ENCODE measurements at regions not wholly inside any gene's neighbourhood (a gene's known extent, or its start where the extent isn't known, plus 50 kb on each side); places are given as distances from the start of the nearest gene placed in this dataset.
"Not testable (repeated sequence)": the region's sequence is repeated elsewhere in the genome, so short reads cannot be mapped to it uniquely, and the experiment has no call there.

DNA sequence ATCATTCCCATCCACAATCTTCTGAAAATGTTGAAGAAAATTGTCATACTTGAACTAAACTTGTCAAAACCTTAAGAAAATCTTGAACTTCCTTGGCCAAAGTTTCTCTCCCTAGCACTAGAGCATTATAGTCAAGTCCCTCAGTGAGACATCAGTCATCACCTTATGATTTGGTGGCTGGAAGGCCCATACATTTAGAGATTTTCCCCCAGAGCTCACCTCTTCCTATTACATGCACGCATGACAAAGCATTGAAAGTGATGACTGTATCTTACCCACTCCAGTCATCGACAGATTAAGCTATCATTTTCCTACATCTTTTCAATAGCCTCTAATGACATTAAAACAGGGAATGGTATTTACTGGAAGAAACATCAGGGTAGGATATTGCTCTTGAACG is 948.8 kb downstream of the TMEM121 start:
- H3K4me1 ChIP-seq (ENCODE audit: control insufficient read depth, insufficient read depth, low read length); H3K4me3 ChIP-seq (ENCODE audit: low read length); H3K4me1 Mint-ChIP-seq; ATAC-seq; intact Hi-C loops (cut with micrococcal nuclease); H3K9me3 ChIP-seq (ENCODE audit: control insufficient read depth, insufficient read depth, low read length); H3K27me3 ChIP-seq (ENCODE audit: control insufficient read depth, insufficient read depth, low read length); H3K4me3 Mint-ChIP-seq; H3K36me3 Mint-ChIP-seq; H3K27ac Mint-ChIP-seq; H3K27ac ChIP-seq (ENCODE audit: low read length); DNase-seq; H3K9me3 Mint-ChIP-seq; H3K36me3 ChIP-seq (ENCODE audit: control insufficient read depth, insufficient read depth, low read length); H3K27me3 Mint-ChIP-seq (ENCODE audit: low read depth in 2 of 2): not testable (repeated sequence)
- WGBS (ENCODE audit: insufficient coverage) = 69% methylated on average over 2 of the region's 3 CpGs

DNA sequence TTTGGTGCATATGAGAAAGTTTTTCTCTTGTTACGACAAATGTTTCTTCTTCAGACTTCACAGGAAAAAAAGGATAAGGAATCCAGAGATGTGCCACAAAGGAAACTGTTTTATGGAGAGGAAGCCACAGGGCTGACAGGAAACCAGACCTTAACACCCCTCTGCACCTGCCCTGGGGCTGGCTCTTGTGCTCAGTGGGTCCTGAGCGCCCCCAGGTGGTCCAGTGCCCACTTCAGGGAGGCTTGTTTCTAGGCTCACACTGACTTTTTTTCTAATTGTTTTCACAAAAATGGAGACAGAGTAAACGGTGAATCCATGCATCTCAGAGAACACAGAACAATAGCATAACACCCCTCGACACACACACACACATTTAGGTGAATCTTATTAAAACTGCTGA is 951.2 kb downstream of the TMEM121 start:
- H3K27ac Mint-ChIP-seq; intact Hi-C loops (cut with micrococcal nuclease): not testable (repeated sequence)

DNA sequence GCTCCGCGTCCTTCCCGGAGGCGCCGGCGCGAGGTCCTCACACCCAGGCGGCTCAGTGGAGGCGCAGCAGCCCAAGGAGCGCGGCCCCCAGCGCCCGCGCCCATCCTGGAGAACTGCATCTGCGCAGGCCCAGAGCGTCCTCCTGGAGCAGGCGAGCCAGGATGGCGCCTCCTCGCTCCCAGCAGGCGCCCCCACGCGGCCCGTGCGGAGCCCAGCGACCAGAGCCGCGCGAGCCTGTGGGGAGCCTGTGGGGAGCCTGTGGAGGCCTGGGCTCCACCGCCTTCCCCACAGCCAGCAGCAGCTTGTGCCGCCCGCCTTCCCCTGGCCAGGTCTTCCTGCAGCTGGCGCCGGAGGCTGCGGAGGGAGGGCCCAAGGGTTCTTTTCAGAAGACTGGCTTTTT is 953.9 kb downstream of the TMEM121 start:
- intact Hi-C loops (cut with micrococcal nuclease); H3K4me3 Mint-ChIP-seq; DNase-seq; H3K36me3 ChIP-seq (ENCODE audit: control insufficient read depth, insufficient read depth, low read length); ATAC-seq; H3K9me3 Mint-ChIP-seq; H3K4me3 ChIP-seq (ENCODE audit: low read length); H3K27ac ChIP-seq (ENCODE audit: low read length); H3K27me3 Mint-ChIP-seq (ENCODE audit: low read depth in 2 of 2); H3K27ac Mint-ChIP-seq; H3K4me1 Mint-ChIP-seq; H3K36me3 Mint-ChIP-seq; H3K4me1 ChIP-seq (ENCODE audit: control insufficient read depth, insufficient read depth, low read length); H3K27me3 ChIP-seq (ENCODE audit: control insufficient read depth, insufficient read depth, low read length); H3K9me3 ChIP-seq (ENCODE audit: control insufficient read depth, insufficient read depth, low read length): not testable (repeated sequence)
- no CpG with 5 or more reads among the region's 34 CpGs for WGBS (ENCODE audit: insufficient coverage)

More for the DNA sequence above, 951.2 kb downstream of the TMEM121 start:
- not testable (repeated sequence) for H3K36me3 ChIP-seq (ENCODE audit: control insufficient read depth, insufficient read depth, low read length); H3K9me3 ChIP-seq (ENCODE audit: control insufficient read depth, insufficient read depth, low read length); H3K36me3 Mint-ChIP-seq; H3K4me1 ChIP-seq (ENCODE audit: control insufficient read depth, insufficient read depth, low read length); H3K9me3 Mint-ChIP-seq; H3K27ac ChIP-seq (ENCODE audit: low read length); H3K4me3 ChIP-seq (ENCODE audit: low read length); H3K4me1 Mint-ChIP-seq; H3K27me3 Mint-ChIP-seq (ENCODE audit: low read depth in 2 of 2); H3K27me3 ChIP-seq (ENCODE audit: control insufficient read depth, insufficient read depth, low read length); DNase-seq; ATAC-seq; H3K4me3 Mint-ChIP-seq
- no CpG with 5 or more reads among the region's 4 CpGs for WGBS (ENCODE audit: insufficient coverage)

DNA sequence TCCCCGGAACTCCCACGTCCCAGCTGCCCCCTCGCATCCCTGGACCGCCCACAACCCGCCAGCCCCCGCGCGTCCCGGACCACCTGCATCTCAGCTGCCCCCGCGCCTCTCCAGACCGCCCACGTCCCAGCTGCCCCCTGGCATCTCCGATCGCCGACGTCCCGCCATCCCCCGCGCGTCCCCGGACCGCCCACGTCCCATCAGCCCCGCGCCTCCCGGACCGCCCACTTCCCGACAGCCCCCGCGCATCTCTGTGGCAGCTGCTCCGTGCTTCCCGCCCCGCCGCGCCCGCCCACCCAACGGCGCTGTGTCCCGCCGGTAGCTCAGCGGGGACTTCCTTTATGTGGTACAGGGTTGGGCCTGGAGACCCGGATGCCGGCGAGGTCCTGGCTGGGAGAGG is 955.8 kb downstream of the TMEM121 start:
- H3K27me3 Mint-ChIP-seq (ENCODE audit: low read depth in 2 of 2); ATAC-seq: not testable (repeated sequence)
- whole genome bisulfite sequencing (ENCODE audit: insufficient coverage) = 94% methylated on average over 18 of the region's 45 CpGs

DNA sequence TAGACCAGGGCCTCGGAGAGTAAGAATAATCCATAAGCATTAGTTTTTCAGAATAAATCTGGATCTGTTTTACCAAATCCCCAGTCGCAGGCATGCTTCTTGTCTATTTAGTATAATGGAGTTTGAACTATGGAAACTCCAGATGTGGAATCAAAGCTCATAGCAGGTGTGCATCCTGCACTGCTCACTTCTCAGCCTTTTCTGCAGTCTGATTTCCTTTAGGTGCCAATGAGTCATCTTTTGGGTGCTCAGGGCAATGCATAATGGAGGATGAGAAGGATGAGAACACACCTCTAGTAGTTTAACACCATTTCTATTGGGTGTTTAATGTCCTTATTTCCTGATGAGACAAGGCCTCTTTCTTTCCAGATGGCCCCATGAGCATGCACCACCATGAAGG is 961.2 kb downstream of the TMEM121 start:
- H3K36me3 ChIP-seq (ENCODE audit: control insufficient read depth, insufficient read depth, low read length) = no peaks in the 10 kb centered on the region
- no peak overlapping the region for H3K27ac Mint-ChIP-seq
- no peak overlapping the region for H3K4me3 Mint-ChIP-seq
- H3K36me3 Mint-ChIP-seq = no peaks in the 10 kb centered on the region
- H3K27me3 Mint-ChIP-seq (ENCODE audit: low read depth in 2 of 2) = no peaks in the 10 kb centered on the region
- DNase-seq (no peak), ATAC-seq (no peak)
- H3K4me1 Mint-ChIP-seq = peaks cover 0 to 6% of the 10 kb centered on the region in 2 donors
- no peak overlapping the region for H3K4me3 ChIP-seq (ENCODE audit: low read length)
- no peaks in the 10 kb centered on the region for H3K9me3 Mint-ChIP-seq
- H3K27me3 ChIP-seq (ENCODE audit: control insufficient read depth, insufficient read depth, low read length) = no peaks in the 10 kb centered on the region
- 89% methylated on average over 2 of the region's 2 CpGs for WGBS (ENCODE audit: insufficient coverage)
- TF ChIP-seq, protein P1, sequence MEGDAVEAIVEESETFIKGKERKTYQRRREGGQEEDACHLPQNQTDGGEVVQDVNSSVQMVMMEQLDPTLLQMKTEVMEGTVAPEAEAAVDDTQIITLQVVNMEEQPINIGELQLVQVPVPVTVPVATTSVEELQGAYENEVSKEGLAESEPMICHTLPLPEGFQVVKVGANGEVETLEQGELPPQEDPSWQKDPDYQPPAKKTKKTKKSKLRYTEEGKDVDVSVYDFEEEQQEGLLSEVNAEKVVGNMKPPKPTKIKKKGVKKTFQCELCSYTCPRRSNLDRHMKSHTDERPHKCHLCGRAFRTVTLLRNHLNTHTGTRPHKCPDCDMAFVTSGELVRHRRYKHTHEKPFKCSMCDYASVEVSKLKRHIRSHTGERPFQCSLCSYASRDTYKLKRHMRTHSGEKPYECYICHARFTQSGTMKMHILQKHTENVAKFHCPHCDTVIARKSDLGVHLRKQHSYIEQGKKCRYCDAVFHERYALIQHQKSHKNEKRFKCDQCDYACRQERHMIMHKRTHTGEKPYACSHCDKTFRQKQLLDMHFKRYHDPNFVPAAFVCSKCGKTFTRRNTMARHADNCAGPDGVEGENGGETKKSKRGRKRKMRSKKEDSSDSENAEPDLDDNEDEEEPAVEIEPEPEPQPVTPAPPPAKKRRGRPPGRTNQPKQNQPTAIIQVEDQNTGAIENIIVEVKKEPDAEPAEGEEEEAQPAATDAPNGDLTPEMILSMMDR (IDR thresholded peaks at IDR 0.05) = no peak
- intact Hi-C loops (cut with micrococcal nuclease) = no loop called here
- H3K9me3 ChIP-seq (ENCODE audit: control insufficient read depth, insufficient read depth, low read length) = no peaks in the 10 kb centered on the region
- H3K4me1 ChIP-seq (ENCODE audit: control insufficient read depth, insufficient read depth, low read length) = no peaks in the 10 kb centered on the region
- H3K27ac ChIP-seq (ENCODE audit: low read length) = no peak overlapping the region

More for the DNA sequence above, 955.8 kb downstream of the TMEM121 start:
- DNase-seq; H3K9me3 ChIP-seq (ENCODE audit: control insufficient read depth, insufficient read depth, low read length); H3K36me3 ChIP-seq (ENCODE audit: control insufficient read depth, insufficient read depth, low read length); H3K4me1 Mint-ChIP-seq; intact Hi-C loops (cut with micrococcal nuclease); H3K4me3 Mint-ChIP-seq; H3K9me3 Mint-ChIP-seq; H3K27me3 ChIP-seq (ENCODE audit: control insufficient read depth, insufficient read depth, low read length); H3K4me1 ChIP-seq (ENCODE audit: control insufficient read depth, insufficient read depth, low read length); H3K27ac ChIP-seq (ENCODE audit: low read length); H3K27ac Mint-ChIP-seq; H3K4me3 ChIP-seq (ENCODE audit: low read length); H3K36me3 Mint-ChIP-seq: not testable (repeated sequence)

Data from natural killer cell (primary cell).